ENCODE measurements at regions not wholly inside any gene's neighbourhood (a gene's known extent, or its start where the extent isn't known, plus 50 kb on each side); places are given as distances from the start of the nearest gene placed in this dataset.

DNA sequence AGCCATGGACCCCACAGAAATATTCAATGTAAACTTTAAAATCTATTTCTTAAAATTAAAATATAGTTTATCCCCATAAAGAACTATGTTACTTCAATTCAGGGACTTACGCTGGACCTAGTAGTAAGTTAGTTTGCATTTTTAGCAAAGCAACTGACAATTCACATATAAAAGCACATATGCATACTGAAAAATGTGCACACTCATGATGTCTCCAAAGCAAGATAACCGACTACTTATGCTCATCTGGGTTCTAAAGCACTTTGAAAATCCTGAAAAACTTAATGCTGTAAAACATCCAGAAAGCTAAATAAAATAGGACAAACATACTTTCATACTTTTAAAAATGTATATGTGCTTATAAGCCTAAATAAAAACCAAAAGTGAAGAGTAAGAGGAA lies 264.4 kb upstream of the GAS1 start:
- DNase-seq, result no peak

DNA sequence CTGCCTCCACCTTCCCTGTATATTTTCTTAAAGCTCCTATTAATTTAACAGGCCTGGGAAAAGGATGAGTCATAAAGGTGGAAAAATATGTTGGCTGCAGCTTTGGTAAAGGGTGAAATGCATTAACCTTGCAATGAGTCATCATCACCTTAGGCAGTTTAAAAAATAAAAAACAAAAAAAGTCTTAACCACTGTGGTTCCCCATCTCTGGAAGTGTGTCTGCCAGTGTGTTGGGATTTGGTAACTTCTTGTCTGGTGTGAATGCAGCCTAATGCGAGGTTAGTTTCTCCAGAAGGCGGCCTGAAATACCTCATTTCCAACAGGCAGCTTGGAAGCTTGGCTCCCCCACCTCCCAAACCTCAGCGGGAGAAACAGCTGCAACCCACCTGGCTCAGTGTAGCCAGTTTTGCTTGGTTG lies 265.3 kb upstream of the GAS1 start:
- DNase-seq, result no peak

DNA sequence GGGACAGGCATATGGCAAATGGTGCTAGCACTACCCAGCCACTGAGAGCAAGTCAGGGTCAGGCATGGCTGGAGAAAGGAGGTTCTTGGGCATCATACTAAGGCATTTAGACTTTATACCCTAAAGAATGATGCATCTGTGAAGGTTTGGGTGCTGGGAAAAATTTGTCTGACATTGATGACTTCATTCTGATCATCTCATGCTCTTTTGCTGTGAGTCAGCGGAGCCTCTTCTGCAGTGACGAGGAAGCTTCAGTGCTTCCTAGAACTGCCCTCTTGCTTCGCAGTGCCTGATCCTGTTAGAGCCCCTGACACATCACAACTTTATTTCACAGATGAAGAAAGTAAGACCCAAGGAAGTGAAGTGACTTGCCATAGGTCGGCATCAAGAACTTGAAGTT lies 266.6 kb upstream of the GAS1 start:
- no peak for DNase-seq

DNA sequence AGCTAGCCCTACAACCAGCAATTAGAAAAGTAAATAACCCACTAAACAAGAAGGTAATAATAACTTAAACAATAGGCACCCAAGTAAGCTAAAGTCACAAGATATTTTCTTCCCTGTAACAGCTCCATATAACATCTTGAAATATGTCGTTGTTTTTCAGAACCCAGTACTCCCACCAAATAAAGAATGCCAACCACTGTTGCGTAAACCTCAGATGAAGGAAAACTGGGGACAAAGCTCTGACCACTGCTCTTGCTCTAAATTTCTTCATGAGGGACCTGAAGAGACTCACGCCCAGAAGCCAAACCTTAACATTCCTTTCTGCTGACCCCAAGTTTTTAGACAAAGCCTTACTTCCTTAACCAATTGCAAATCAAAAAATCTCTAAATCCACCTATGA lies 267.7 kb upstream of the GAS1 start:
- no peak for DNase-seq

DNA sequence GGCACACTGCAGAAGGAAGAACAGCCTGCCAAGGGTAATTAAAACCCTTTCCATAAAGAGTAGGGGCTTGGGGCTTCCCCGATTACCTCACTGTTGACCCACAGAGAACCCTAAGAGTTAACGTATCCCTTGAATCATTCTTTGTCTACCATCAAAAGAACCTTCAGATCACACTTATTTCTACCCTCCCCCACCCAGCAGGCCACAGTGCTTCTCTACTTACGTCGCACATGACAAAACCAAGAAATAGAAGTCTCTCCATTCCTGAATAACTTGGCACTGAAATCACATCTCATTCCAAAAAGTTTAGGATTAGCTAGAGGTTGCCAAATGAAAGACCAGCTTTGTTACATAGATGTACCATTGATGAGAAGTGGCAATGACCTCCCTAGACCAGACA lies 268.7 kb upstream of the GAS1 start:
- DNase-seq, result no peak

DNA sequence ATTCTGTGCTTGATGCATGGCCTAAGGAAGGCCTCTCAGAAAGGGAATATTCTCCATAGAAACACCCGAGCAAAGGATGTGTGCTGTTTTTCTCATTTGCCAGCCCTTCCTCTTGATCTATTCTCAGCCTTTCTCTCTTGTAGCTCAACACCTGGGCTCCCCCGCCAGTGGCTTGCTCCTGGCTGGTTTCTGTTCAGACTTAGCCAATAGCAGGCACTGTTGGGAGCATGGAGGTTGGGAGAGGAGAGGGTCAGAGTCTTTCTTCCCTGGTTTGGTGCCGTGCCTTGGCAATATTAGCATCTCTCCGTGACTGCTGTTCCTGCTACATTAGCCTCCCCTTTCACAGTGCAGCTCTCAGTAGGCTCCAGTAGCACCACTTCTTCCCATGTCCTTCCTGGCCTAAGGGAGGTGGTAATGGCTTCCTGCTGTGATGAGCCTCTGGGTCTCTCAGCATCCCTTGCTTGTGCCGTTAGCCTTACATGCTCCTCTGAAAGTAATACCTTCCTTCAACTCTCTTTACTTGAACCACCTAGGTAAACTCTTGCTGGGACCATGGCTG lies 269.7 kb upstream of the GAS1 start:
- no peak for DNase-seq

DNA sequence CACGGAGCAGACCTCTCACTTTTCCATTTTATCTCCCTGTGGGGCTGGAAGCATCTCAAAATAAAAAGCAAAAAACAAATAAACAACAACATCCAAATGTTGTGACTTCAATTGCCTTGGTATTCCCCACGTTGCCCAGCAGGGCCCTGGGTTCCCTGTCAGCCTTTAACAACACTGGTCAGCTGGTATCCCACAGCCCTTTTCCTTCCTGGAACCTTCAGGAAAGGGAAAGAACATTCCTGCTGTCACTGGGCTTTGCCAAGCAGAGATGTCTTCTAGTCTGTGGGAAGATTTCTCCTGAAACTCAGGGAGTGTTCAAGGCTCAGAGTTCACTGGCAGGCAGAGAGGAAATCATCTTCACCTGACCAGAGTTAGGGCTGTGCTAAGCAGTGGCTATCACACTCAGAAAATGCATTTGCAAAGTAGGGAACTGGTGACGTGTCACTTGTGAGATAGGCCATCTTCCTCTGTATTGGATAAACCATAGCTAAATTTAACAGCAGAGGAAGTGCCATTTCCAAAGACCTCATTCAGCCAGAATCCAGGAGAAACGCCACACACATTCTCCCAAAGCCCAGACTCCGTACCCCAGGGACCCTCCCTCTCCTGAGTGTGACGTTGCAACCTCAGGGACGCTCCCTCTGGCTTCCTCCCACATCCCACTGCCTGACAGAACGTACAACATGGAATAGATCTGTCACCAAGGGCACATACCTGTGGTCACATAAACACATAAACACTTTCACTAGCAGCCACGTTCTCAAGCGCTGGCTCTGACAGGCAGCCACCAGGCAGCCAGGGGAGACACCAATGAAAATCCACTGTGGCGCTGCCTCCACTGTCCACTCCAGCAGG lies 274.0 kb upstream of the DAPK1 start:
- no peak for DNase-seq

DNA sequence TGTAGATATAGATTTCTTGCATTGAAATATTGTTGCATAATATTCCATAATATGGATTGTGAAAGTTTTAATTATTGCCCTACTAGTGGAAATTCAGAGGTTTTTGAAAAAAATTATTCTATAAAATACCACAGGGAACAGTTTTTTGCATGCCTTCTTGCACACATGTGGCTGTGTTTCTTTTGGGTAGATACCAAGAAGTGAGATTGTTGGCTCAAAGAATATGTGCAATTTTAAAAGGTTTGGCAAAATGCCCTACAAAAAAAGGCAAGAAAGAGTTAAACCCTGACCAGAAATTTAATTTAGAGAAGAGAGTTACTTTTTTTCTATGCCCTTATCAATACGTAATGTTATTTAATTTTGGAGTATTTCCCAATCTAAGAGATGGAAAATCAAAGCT lies 270.8 kb upstream of the DAPK1 start:
- no peak for DNase-seq

DNA sequence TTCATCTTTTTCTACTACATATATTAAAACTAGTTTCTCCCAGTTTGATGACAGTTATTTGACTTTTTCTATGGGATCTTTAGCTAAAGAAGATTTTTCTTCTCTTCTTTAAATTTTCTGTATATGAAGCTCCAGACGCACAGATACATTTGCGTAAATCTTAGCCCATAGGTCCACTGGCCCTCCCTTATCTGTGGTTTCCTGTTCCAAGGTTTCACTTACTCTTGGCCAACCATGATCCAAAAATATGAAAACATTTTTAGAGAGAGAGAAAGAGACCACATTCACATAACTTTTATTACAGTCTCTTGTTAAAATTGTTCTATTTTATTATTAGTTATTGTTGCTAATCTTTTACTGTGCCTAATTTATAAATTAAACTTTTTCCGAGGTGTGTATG lies 270.2 kb upstream of the DAPK1 start:
- no peak for DNase-seq

DNA sequence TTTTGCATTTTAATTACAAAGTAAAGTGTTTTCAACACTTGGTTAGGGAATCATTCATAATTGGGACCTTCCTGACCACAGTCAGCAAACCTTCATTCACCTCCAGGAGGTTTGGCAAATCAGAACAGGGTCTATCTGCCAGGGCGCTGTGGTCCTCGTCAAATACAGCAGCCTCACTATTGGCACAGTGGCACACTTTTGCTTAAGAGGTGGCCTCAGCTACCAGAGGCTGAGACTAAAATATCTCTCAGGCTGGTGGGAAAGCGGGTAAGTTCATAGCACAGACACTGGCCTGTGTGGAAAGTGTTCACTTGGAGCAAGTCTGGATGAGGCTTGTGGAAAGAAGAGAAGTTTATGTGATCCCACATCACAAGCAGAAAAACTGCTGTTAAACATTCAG lies 268.6 kb upstream of the DAPK1 start:
- no peak for DNase-seq

DNA sequence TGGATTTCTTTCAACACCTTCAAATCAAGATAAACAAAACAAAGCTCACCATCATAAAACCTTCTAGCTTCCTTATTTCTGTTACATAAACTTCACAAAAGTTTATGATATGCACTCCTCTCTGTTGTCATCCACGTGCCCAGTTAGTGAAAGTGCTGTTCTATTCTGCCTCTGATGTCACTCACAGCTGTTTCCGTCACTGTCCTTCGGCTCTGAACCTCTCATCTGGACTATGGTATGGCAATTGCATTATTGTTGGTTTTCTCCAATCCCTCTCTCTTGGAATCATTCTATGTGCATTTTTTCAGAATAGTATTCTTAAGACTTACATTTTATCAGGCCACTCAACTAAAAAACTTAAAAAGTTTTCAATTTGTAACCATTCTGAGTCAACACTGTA lies 264.2 kb upstream of the DAPK1 start:
- DNase-seq, result no peak

DNA sequence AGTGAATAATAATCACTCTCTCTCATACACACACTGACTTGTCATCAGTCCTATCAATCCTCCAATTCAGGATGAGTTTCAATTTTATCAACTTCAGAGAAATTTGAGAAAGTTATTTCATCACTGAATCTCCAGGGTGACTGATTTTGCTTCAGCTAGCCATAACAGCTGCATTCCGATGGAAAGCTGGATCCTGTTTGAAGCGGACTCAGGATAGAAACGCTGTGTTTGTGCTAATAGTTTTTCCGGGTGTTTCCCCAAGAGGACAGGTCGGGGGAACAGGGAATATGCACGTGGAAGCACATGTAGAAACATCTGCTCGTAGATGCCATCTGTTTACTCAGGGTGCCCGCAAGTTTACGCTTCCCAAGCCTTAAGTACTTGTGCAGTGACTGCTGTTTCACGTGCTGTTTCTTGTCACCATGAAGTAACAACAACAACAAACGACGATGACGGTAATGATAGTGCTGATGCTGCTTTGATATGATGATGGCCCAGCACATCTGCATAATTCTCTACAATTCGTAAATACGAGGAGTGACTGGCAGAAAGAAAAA lies 263.7 kb upstream of the DAPK1 start:
- DNase-seq, result no peak

DNA sequence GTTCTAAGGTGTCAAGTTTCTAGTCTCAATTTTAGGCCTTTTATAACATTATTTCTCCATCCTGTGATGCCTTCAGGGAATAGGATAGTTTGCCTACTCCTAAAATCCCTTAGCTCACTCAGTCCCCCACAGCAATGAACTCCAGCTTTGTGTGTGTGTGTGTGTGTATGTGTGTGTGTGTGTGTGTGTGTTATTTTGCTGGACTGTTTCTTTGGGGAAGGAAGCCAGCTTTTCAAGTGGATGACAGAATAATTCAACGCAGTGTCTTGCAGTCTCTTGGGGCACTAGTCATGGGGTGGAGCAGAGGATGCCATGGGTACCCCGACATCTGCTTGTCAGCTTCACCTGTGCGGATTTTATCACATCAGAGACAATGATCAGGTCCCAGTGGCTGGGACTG lies 262.8 kb upstream of the DAPK1 start:
- no peak for DNase-seq

DNA sequence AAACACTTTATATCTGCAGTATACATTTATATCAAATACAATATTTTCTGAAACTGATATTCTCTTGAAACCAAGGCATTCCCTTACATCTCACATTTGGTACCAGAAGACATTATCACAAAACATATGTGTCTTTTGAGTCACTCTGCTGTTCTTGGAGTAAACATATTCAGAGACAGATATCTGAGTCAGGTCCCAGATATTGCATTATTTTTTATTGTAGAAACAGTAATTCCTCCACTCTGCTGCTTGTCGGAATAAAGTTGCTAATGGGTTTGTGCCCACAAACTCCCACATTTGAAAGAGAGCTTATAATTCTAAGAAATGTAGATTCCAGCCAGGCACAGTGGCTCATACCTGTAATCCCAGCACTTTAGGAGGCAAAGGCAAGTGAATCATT lies 261.1 kb upstream of the DAPK1 start:
- no peak for DNase-seq

DNA sequence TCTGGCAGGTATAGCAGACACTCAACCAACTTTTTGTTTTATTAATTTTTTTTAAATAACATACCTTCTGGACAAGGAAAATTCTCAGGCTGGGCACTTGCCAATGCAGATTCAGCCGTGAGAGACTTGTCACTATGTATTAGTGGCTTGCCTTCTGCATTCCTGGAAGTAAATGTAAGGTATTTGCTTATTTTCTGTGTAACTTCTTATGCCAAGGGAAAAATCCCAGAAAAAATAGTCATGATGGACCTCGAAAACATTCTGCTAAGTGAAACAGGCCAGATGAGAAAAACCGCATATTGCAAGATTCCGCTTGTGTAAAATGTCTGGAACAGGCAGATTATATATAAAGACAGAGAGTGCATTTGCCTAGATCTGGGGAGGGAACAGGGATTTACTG lies 260.3 kb upstream of the DAPK1 start:
- DNase-seq, result no peak

DNA sequence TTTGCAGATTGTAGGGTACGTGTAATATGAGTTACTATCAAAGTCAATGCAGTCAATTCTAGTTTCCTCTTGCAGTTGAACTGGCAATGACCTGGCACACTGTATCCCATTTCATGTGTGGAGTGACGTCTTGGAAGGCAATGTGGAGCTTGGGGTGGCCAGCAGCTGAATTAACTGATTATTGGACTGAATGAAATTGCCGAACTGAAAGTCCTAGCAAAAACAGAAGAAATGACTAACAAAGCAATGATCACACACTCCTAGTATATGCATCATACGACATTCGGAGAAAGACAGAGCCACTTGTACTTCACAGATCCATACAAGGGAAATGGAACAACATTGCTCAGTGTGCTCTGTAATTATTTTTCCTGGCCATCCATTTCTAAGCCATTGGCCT lies 259.1 kb upstream of the DAPK1 start:
- no peak for DNase-seq

DNA sequence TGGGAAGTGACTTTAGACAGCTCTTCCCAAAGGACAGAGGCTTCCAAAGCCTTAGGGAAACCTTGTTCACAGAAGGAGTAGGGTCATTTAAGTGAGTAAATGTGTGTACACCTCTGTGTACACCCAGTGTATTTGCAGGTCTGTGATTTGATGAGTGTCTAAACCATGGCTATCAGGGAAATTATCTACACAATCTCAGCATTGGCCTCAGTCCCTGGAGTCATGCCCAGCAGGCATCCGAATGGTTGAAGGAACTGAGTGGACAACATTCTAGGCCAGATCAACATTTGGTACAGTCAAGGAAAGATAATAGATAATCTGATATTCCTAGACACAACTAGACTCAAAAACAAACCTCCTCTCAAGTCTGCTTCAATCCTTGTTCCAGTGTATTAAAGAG lies 258.4 kb upstream of the DAPK1 start:
- DNase-seq, result no peak

DNA sequence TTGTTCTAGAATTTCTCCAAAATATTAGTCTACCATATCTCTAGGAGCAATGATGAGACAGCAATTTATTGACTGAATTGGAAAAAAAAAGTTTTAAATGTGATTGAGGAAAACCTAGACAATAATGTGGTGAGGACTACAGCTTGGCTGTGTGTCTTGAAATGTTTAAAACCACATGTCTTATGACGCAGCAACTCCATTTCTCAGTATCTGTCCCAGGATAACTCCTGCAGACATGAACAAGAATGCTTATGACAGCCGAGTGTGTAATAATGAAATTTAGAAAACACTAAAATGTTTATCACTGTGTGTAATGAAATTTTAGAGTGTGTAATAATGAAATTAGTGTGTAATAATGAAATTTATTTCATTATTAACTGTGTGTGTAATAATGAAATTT lies 254.1 kb upstream of the DAPK1 start:
- DNase-seq, result no peak

DNA sequence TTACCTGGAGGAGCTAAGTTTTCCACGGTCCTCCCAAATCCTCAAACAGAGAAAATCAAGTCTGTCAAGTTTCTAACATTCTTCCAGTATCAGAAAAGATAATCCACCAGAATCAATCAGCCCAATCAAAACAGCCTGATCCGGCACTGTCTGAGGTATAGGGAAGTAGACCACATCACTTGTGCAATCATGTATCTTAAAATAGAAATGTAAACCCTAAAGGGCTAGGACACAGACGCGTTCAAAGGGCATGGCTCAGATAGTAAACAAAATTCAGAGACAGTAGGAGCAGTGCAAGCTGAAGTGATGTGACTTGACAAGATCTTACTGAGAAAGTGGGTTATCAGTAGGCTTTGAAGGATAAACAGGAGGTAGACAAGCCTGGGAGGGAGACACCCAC lies 252.4 kb upstream of the DAPK1 start:
- no peak for DNase-seq

DNA sequence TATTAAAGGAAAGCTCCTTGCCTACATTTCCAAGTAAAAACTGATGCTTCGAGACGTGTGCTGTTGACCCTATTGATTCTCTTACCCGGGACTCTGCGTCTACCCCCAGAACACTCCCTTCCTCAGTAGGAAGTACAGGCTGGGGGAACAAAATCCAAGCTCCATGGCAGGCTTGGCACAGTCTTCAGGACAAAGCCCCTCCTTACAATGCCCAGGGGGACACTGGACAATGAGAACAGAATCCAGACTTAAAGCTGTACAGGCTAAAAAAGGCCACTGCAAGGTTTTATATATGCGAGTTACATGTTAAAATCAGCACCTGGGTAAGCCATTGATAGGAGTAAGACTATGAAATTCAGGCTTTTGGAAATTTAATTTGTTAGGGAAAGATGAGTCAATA lies 250.6 kb upstream of the DAPK1 start:
- DNase-seq, result no peak

DNA sequence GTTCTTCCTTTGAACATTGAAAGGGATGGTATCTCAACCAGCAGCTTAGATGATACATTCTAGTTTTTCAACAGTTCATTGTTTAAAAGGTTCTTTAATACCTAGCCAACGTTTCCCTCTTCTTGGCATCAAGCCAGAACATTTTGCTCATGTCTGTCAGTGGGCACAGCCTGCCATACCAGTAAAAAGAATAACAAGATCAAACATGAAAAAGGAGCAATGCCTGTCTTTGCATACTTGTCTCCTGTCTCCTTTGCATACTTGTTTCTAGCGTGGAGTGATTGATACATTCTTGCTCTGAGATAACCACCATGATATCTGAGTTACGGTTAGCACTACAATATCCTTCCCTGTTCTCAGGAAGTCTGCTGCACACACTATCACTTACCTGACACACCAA lies 248.6 kb upstream of the DAPK1 start:
- peak; percentile 40 to 49 for DNase-seq

DNA sequence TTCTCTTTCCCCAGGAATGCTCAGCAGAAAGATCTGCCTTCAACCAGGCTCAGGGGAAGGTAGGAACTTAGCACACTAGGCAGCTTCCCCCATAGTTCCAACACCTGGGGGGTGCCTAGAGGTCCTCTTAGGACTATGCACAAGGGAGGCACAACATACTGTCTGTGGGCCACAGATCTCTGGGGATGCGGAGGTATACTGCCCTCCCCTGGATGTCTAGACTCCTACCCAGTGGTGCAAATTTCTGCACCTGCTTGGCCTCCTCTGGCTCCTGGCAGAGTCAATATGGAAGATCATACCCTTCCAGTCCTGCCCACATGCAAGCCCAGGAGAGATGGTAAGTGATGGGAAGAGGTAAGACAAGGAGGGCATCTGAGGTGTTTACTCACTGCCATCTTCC lies 247.5 kb upstream of the DAPK1 start:
- no peak for DNase-seq

DNA sequence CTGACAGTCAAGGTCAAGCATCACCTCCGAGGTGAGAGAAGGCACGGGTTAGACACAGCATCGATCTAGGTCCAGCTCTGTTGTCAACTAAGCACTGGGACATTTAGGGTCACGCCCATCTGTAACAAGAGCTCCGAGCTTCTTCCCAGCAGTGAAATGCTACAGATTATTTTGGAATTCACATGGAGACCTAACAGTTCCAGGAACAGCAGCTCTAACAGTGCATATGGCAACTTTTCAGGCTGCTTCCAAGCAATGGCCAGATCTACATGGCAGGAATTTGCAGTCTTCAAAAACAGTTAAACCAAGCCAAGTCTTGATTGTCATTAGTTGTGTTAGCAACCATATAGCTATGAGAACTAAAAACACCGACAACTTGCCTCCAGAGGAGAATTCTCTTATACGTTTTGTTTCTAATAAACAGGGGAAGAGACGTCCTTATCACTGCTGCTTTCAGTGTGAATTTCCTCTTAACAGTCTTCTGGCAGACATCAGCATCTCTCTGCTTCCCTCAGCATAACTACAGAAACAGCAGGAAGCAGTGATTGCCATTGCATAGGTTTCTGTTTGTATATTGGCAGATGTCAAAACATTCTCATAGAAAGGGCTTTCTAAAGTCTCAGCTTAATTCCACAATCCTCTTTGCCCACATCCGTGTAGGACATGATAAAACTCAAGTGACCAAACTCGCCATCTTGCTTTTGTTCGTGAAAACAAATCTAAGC lies 242.1 kb upstream of the DAPK1 start:
- DNase-seq, result no peak

DNA sequence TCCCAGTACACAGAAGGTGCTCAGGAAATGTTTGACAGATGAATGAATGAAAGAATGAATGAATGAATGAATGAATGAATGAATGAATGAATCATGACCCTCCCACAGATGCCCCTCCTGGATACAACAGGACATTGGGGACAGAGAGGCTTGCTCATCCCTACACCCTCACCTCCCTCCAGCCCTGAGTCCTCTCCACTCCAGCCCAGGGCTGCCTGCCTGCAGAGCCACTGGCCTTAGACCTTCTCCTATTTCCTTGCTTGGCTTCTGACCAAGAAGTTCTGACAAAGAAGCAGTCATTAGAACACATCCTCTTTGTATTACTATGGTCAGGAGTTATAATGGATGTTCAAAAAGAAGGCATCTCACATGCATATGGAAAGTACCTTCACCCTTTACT lies 240.7 kb upstream of the DAPK1 start:
- peak in 1 of 2 experiments; percentile 0 for DNase-seq
